ENCODE measurements at regions not wholly inside any gene's neighbourhood (a gene's known extent, or its start where the extent isn't known, plus 50 kb on each side); places are given as distances from the start of the nearest gene placed in this dataset.
"Not testable (repeated sequence)": the region's sequence is repeated elsewhere in the genome, so short reads cannot be mapped to it uniquely, and the experiment has no call there.

GRCh38 chr3:20974396-20974795 is 776.6 kb downstream of the ZNF385D start:
- Histone ChIP-seq H3K4me2 (ENCODE audit: low read depth, low read length, poor library complexity, severe bottlenecking) (no peak overlapping the region), H3K4me1 (ENCODE audit: insufficient read depth, low read length, poor library complexity, severe bottlenecking) (no peaks in the 10 kb centered on the region), H2AFZ (ENCODE audit: low read length) (no peak overlapping the region), H3F3A (ENCODE audit: low read depth) (no peaks in the 10 kb centered on the region), H3K9me2 (replicated peaks; ENCODE audit: low read depth, low read length) (no peaks in the 10 kb centered on the region), H3K27me3 (ENCODE audit: insufficient read depth, low read length, poor library complexity, severe bottlenecking) (no peaks in the 10 kb centered on the region), H3K79me2 (ENCODE audit: insufficient read depth, low read length) (no peaks in the 10 kb centered on the region), H4K20me1 (ENCODE audit: insufficient read depth, low read length, poor library complexity, severe bottlenecking) (no peaks in the 10 kb centered on the region), H3K9me3 (ENCODE audit: insufficient read depth, low read depth, low read length) (no peaks in the 10 kb centered on the region), H3K4me3 (ENCODE audit: low read length, poor library complexity, severe bottlenecking) (no peak overlapping the region), H3K9ac (ENCODE audit: low read depth, low read length, poor library complexity, severe bottlenecking) (no peak overlapping the region), H3K36me3 (ENCODE audit: insufficient read depth, low read length) (no peaks in the 10 kb centered on the region)
- TF ChIP-seq CTCF (conservative IDR thresholded peaks at IDR 0.05; ENCODE audit: low read length) = no peak
- no peak for TF ChIP-seq EZH2phosphoT487 (IDR thresholded peaks at IDR 0.05; ENCODE audit: borderline replicate concordance)

- H3K4me2 ChIP-seq (ENCODE audit: low read depth, low read length, poor library complexity, severe bottlenecking); H3K9ac ChIP-seq (ENCODE audit: low read depth, low read length, poor library complexity, severe bottlenecking); H3K27me3 ChIP-seq (ENCODE audit: insufficient read depth, low read length, poor library complexity, severe bottlenecking); H3K79me2 ChIP-seq (ENCODE audit: insufficient read depth, low read length); H3F3A ChIP-seq (ENCODE audit: low read depth); H3K9me3 ChIP-seq (ENCODE audit: insufficient read depth, low read depth, low read length); H3K4me3 ChIP-seq (ENCODE audit: low read length, poor library complexity, severe bottlenecking); H3K4me1 ChIP-seq (ENCODE audit: insufficient read depth, low read length, poor library complexity, severe bottlenecking); H2AFZ ChIP-seq (ENCODE audit: low read length); H4K20me1 ChIP-seq (ENCODE audit: insufficient read depth, low read length, poor library complexity, severe bottlenecking); H3K36me3 ChIP-seq (ENCODE audit: insufficient read depth, low read length); H3K9me2 ChIP-seq (replicated peaks; ENCODE audit: low read depth, low read length): not testable (repeated sequence)
These were observed 780.2 kb downstream of the ZNF385D start for GRCh38 chr3:20970807-20971206.

- H3K27me3 ChIP-seq (ENCODE audit: insufficient read depth, low read length, poor library complexity, severe bottlenecking); H3F3A ChIP-seq (ENCODE audit: low read depth): not testable (repeated sequence)
These were observed 781.5 kb upstream of the SGO1 start for GRCh38 chr3:20967485-20967884.

GRCh38 chr3:20958161-20958560 is 772.2 kb upstream of the SGO1 start:
- Histone ChIP-seq H3K4me3 (ENCODE audit: low read length, poor library complexity, severe bottlenecking) (no peak overlapping the region), H3K9me3 (ENCODE audit: insufficient read depth, low read depth, low read length) (no peaks in the 10 kb centered on the region), H3K36me3 (ENCODE audit: insufficient read depth, low read length) (no peaks in the 10 kb centered on the region), H4K20me1 (ENCODE audit: insufficient read depth, low read length, poor library complexity, severe bottlenecking) (no peaks in the 10 kb centered on the region), H3K4me1 (ENCODE audit: insufficient read depth, low read length, poor library complexity, severe bottlenecking) (no peaks in the 10 kb centered on the region), H3K27me3 (ENCODE audit: insufficient read depth, low read length, poor library complexity, severe bottlenecking) (no peaks in the 10 kb centered on the region), H3K9ac (ENCODE audit: low read depth, low read length, poor library complexity, severe bottlenecking) (no peak overlapping the region), H3K4me2 (ENCODE audit: low read depth, low read length, poor library complexity, severe bottlenecking) (no peak overlapping the region), H3K79me2 (ENCODE audit: insufficient read depth, low read length) (no peaks in the 10 kb centered on the region), H2AFZ (ENCODE audit: low read length) (no peak overlapping the region), H3K9me2 (replicated peaks; ENCODE audit: low read depth, low read length) (no peaks in the 10 kb centered on the region), H3F3A (ENCODE audit: low read depth) (no peaks in the 10 kb centered on the region)
- no peak for TF ChIP-seq EZH2phosphoT487 (IDR thresholded peaks at IDR 0.05; ENCODE audit: borderline replicate concordance)
- TF ChIP-seq CTCF (conservative IDR thresholded peaks at IDR 0.05; ENCODE audit: low read length) = no peak

More at GRCh38 chr3:20967485-20967884, 781.5 kb upstream of the SGO1 start:
- H3K4me3 ChIP-seq (ENCODE audit: low read length, poor library complexity, severe bottlenecking); H4K20me1 ChIP-seq (ENCODE audit: insufficient read depth, low read length, poor library complexity, severe bottlenecking); H3K36me3 ChIP-seq (ENCODE audit: insufficient read depth, low read length); H3K9ac ChIP-seq (ENCODE audit: low read depth, low read length, poor library complexity, severe bottlenecking); H3K9me2 ChIP-seq (replicated peaks; ENCODE audit: low read depth, low read length); H3K4me2 ChIP-seq (ENCODE audit: low read depth, low read length, poor library complexity, severe bottlenecking); H3K9me3 ChIP-seq (ENCODE audit: insufficient read depth, low read depth, low read length); H3K79me2 ChIP-seq (ENCODE audit: insufficient read depth, low read length); H3K4me1 ChIP-seq (ENCODE audit: insufficient read depth, low read length, poor library complexity, severe bottlenecking); H2AFZ ChIP-seq (ENCODE audit: low read length): not testable (repeated sequence)

All from Loucy (cell line).